GM12874 (cell line): ENCODE measurements at regions not wholly inside any gene's neighbourhood (a gene's known extent, or its start where the extent isn't known, plus 50 kb on each side); places are given as distances from the start of the nearest gene placed in this dataset.

Source experiments
- CTCF ChIP-seq: IDR thresholded peaks from 2 replicates; pipeline ENCODE4 v1.5.1; 2011; ENCODE audit warnings: low read depth, mild to moderate bottlenecking, control low read depth, low read length, moderate library complexity; ENCODE audit not compliant: insufficient read depth

GRCh38 chr11:36722421-36722820 lies 124.4 kb upstream of the RAG2 start:
- no peak for TF ChIP-seq CTCF

GRCh38 chr11:36719358-36720107 lies 121.5 kb upstream of the RAG2 start:
- no peak for TF ChIP-seq CTCF

- TF ChIP-seq CTCF = no peak
Observed at GRCh38 chr11:36718451-36718850, 120.4 kb upstream of the RAG2 start.

- TF ChIP-seq CTCF = no peak
Observed at GRCh38 chr11:36713715-36714114, 115.7 kb upstream of the RAG2 start.

GRCh38 chr11:36711104-36711825 lies 113.2 kb upstream of the RAG2 start:
- no peak for TF ChIP-seq CTCF
